ENCODE measurements at regions not wholly inside any gene's neighbourhood (a gene's known extent, or its start where the extent isn't known, plus 50 kb on each side); places are given as distances from the start of the nearest gene placed in this dataset.

DNA sequence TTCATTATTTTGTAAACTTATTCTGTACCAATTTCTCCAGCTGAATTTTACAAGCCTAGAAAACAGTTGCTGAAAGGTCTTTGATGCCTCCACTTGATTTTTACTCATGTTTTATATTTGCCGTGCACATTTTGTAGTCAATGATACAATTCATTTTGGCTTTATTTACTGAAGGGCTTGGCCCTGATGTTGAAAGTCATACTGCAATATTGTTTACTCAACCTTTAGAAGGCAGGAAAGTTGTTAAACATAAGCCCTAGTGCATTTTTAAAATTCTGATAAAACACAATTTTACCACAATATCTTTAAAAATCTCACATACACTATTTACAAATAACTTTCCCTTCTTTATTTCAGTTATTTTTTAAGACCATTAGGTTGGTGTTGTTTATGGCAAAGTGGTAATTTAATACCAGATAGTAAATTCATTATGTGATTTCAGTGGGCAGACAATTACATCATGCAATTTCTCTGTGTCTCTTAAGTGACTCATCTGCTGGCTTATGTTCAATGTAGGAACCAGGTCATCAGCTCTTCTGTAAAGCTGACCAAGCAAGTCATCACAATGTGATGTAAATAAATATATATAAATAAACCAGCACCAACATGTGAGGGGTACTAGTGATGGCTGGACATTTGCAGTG, 121.1 kb upstream of the SLC35B3 start:
- Histone ChIP-seq H3K4me2 (ENCODE audit: insufficient read depth, low read length) (no peak overlapping the region), H3K4me3 (replicated peaks in 1 of 3; ENCODE audit: insufficient read depth in 1 of 3, low read depth in 1 of 3, low read length in 3 of 3) (no peak overlapping the region), H3K9me3 (replicated peaks; ENCODE audit: control insufficient read depth, insufficient read depth, low read length) (no peaks in the 10 kb centered on the region), H2AFZ (ENCODE audit: low read depth, low read length) (no peak overlapping the region), H3K79me2 (ENCODE audit: control insufficient read depth, insufficient read depth, low read length) (no peaks in the 10 kb centered on the region), H3K27ac (ENCODE audit: insufficient read depth, low read depth, low read length) (no peak overlapping the region), H3K27me3 (ENCODE audit: control insufficient read depth in 2 of 2, insufficient read depth in 2 of 2, low read length in 2 of 2) (no peaks in the 10 kb centered on the region), H4K20me1 (replicated peaks; ENCODE audit: control insufficient read depth, extremely low read depth, insufficient read depth, low read length) (no peaks in the 10 kb centered on the region), H3K9me1 (replicated peaks; ENCODE audit: control insufficient read depth, extremely low read depth, insufficient read depth, low read length) (no peaks in the 10 kb centered on the region), H3K4me1 (ENCODE audit: control insufficient read depth, extremely low read depth, insufficient read depth, low read length) (no peaks in the 10 kb centered on the region), H3K9ac (replicated peaks; ENCODE audit: extremely low read depth, insufficient read depth, low read length) (no peak overlapping the region), H3K36me3 (ENCODE audit: control insufficient read depth in 2 of 2, extremely low read depth in 1 of 2, insufficient read depth in 2 of 2, low read length in 2 of 2) (no peaks in the 10 kb centered on the region)
- intact Hi-C loops (cut with micrococcal nuclease): no loop called here
- no TSS peak for BruUV-seq (replicated peaks)
- TF ChIP-seq, protein P1, sequence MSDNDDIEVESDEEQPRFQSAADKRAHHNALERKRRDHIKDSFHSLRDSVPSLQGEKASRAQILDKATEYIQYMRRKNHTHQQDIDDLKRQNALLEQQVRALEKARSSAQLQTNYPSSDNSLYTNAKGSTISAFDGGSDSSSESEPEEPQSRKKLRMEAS (IDR thresholded peaks at IDR 0.05; ENCODE audit: insufficient read depth, insufficient read length): no peak
- no peak for TF ChIP-seq POLR2A (IDR thresholded peaks at IDR 0.05; ENCODE audit: low read depth, low read length)
- TF ChIP-seq POLR2AphosphoS5 (IDR thresholded peaks at IDR 0.05; ENCODE audit: insufficient read depth, low read depth, low read length): no peak
- TF ChIP-seq MYC (IDR thresholded peaks at IDR 0.05; ENCODE audit: low read depth, low read length): no peak
- TF ChIP-seq EZH2 (IDR thresholded peaks at IDR 0.05; ENCODE audit: borderline replicate concordance, low read depth, low read length, severe bottlenecking): no peak
- FAIRE-seq (no peak), DNase-seq (ENCODE audit: low read depth, low spot score) (no peak)
- POLR2A ChIA-PET: no interaction called here
- CTCF ChIA-PET: no interaction called here
- dilution Hi-C loops (cut with MboI; ENCODE audit: extremely low pct_ligation_motif_present, low sequenced_read_pairs): no loop called here

DNA sequence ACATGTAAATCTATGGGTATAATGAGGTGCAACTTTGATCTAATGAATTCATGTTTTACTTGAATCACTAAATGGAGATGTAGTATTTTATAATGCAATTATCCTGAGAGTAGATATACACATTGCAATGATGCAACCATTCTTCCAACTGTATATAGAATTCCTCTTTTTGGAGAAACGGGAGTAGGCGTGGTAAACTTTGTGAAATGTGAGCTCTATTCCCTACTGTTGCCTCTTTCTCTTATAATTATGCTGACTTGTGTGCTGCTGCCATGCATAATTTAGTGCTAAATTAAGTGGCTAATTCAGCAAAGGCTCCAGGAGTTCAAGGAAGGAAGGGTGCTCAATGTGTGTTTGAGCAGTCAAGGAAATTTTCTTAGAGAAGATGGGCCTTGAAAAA, 116.6 kb upstream of the SLC35B3 start:
- TF ChIP-seq POLR2A (IDR thresholded peaks at IDR 0.05; ENCODE audit: low read depth, low read length) (no peak), JUN (IDR thresholded peaks at IDR 0.05; ENCODE audit: borderline replicate concordance, insufficient read depth, insufficient read length, low read depth) (no peak), GATA2 (IDR thresholded peaks at IDR 0.05; ENCODE audit: insufficient read depth, insufficient read length, low read depth, low read length) (no peak), POLR2AphosphoS5 (IDR thresholded peaks at IDR 0.05; ENCODE audit: insufficient read depth, low read depth, low read length) (no peak), EZH2 (IDR thresholded peaks at IDR 0.05; ENCODE audit: borderline replicate concordance, low read depth, low read length, severe bottlenecking) (no peak), MYC (IDR thresholded peaks at IDR 0.05; ENCODE audit: low read depth, low read length) (no peak), FOS (IDR thresholded peaks at IDR 0.05; ENCODE audit: borderline replicate concordance, insufficient read depth, low read length) (no peak)
- TF ChIP-seq, protein P1 (IDR thresholded peaks at IDR 0.05; ENCODE audit: insufficient read depth, insufficient read length): no peak
- TF ChIP-seq, protein P2, sequence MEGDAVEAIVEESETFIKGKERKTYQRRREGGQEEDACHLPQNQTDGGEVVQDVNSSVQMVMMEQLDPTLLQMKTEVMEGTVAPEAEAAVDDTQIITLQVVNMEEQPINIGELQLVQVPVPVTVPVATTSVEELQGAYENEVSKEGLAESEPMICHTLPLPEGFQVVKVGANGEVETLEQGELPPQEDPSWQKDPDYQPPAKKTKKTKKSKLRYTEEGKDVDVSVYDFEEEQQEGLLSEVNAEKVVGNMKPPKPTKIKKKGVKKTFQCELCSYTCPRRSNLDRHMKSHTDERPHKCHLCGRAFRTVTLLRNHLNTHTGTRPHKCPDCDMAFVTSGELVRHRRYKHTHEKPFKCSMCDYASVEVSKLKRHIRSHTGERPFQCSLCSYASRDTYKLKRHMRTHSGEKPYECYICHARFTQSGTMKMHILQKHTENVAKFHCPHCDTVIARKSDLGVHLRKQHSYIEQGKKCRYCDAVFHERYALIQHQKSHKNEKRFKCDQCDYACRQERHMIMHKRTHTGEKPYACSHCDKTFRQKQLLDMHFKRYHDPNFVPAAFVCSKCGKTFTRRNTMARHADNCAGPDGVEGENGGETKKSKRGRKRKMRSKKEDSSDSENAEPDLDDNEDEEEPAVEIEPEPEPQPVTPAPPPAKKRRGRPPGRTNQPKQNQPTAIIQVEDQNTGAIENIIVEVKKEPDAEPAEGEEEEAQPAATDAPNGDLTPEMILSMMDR (IDR thresholded peaks at IDR 0.05; ENCODE audit: extremely low read depth in 1 of 2, insufficient read depth in 1 of 2, low read depth in 1 of 2, low read length in 2 of 2): no peak
- Histone ChIP-seq H3K9me1 (replicated peaks; ENCODE audit: control insufficient read depth, extremely low read depth, insufficient read depth, low read length) (no peaks in the 10 kb centered on the region), H3K4me2 (ENCODE audit: insufficient read depth, low read length) (no peak overlapping the region), H2AFZ (ENCODE audit: low read depth, low read length) (no peak overlapping the region), H4K20me1 (replicated peaks; ENCODE audit: control insufficient read depth, extremely low read depth, insufficient read depth, low read length) (no peaks in the 10 kb centered on the region), H3K27me3 (ENCODE audit: control insufficient read depth in 2 of 2, insufficient read depth in 2 of 2, low read length in 2 of 2) (no peaks in the 10 kb centered on the region), H3K4me3 (replicated peaks in 1 of 3; ENCODE audit: insufficient read depth in 1 of 3, low read depth in 1 of 3, low read length in 3 of 3) (no peak overlapping the region), H3K27ac (ENCODE audit: insufficient read depth, low read depth, low read length) (no peak overlapping the region), H3K4me1 (ENCODE audit: control insufficient read depth, extremely low read depth, insufficient read depth, low read length) (no peaks in the 10 kb centered on the region), H3K36me3 (ENCODE audit: control insufficient read depth in 2 of 2, extremely low read depth in 1 of 2, insufficient read depth in 2 of 2, low read length in 2 of 2) (no peaks in the 10 kb centered on the region), H3K79me2 (ENCODE audit: control insufficient read depth, insufficient read depth, low read length) (no peaks in the 10 kb centered on the region), H3K9me3 (replicated peaks; ENCODE audit: control insufficient read depth, insufficient read depth, low read length) (no peaks in the 10 kb centered on the region), H3K9ac (replicated peaks; ENCODE audit: extremely low read depth, insufficient read depth, low read length) (no peak overlapping the region)
- CTCF ChIA-PET: no interaction called here
- POLR2A ChIA-PET: no interaction called here
- DNase-seq (ENCODE audit: low read depth, low spot score): no peak
- no peak for FAIRE-seq
- dilution Hi-C loops (cut with MboI; ENCODE audit: extremely low pct_ligation_motif_present, low sequenced_read_pairs) (no loop called here), intact Hi-C loops (cut with micrococcal nuclease) (no loop called here)
- BruUV-seq (replicated peaks): no TSS peak
